PC-9 (cell line): ENCODE measurements at regions not wholly inside any gene's neighbourhood (a gene's known extent, or its start where the extent isn't known, plus 50 kb on each side); places are given as distances from the start of the nearest gene placed in this dataset.

Experiments
- BruUV-seq: library from RNA; stranded (reverse); fragments of 400-500 nt; replicated peaks from 2 replicates; lab custom pipeline; 2021; lab: Mats Ljungman, UMichigan
- CTCF ChIA-PET: fragments of 300-600 bp; sonication (Branson Sonifier 250); formaldehyde crosslinking; loops from one replicate; lab custom pipeline; 2022; ENCODE audit warnings: antibody characterized with exemption; lab: Charles Lee
- POLR2A ChIA-PET: fragments of 300-600 bp; sonication (Branson Sonifier 250); formaldehyde crosslinking; loops from one replicate; lab custom pipeline; 2022; ENCODE audit warnings: antibody characterized with exemption; ENCODE audit not compliant: unreplicated experiment; lab: Charles Lee
- DNase-seq, 2 experiments: peaks; one replicate each; pipeline versions ENCODE4 v3.0.0 to v3.0.0-alpha.2; 2015 to 2022; ENCODE audit warnings: mixed read lengths in 1 of 2
- H2AFZ ChIP-seq: fragments of 200-600 bp; sonication (generic); 2 replicates; pipeline ENCODE4 v1.8.1; 2017; ENCODE audit warnings: antibody characterized with exemption
- H3F3A ChIP-seq: fragments of 200-600 bp; sonication (generic); 2 replicates; pipeline ENCODE4 v1.8.1; 2017; ENCODE audit warnings: antibody characterized with exemption, mild to moderate bottlenecking, low read depth; ENCODE audit not compliant: insufficient read depth
- H3K27ac ChIP-seq: fragments of 200-600 bp; sonication (generic); 2 replicates; pipeline ENCODE4 v1.6.1; 2016; ENCODE audit warnings: mixed run types
- H3K27me3 ChIP-seq: fragments of 200-600 bp; sonication (generic); 2 replicates; pipeline ENCODE4 v1.6.1; 2016; ENCODE audit warnings: low read depth, mixed run types; ENCODE audit not compliant: insufficient read depth
- H3K36me3 ChIP-seq: fragments of 200-600 bp; sonication (generic); 2 replicates; pipeline ENCODE4 v1.6.1; 2016; ENCODE audit warnings: low read depth, mixed run types
- H3K4me1 ChIP-seq: fragments of 200-600 bp; sonication (generic); replicated peaks from 2 replicates; pipeline ENCODE4 v1.6.1; 2016; ENCODE audit warnings: mixed run types; ENCODE audit not compliant: insufficient read depth
- H3K4me2 ChIP-seq: fragments of 200-600 bp; sonication (generic); 2 replicates; pipeline ENCODE4 v1.6.1; 2017; ENCODE audit warnings: mixed run types
- H3K4me3 ChIP-seq: fragments of 200-600 bp; sonication (generic); 2 replicates; pipeline ENCODE4 v1.6.1; 2016; ENCODE audit warnings: mixed run types
- H3K79me2 ChIP-seq: fragments of 200-600 bp; sonication (generic); 2 replicates; pipeline ENCODE4 v1.6.1; 2017; ENCODE audit warnings: low read depth, mixed run types
- H3K9me2 ChIP-seq: fragments of 200-600 bp; sonication (generic); 2 replicates; pipeline ENCODE4 v1.8.1; 2017; ENCODE audit warnings: mild to moderate bottlenecking; ENCODE audit not compliant: insufficient read depth
- H3K9me3 ChIP-seq: fragments of 200-600 bp; sonication (generic); 2 replicates; pipeline ENCODE4 v1.8.1; 2016; ENCODE audit warnings: low read depth; ENCODE audit not compliant: insufficient read depth
- H4K20me1 ChIP-seq: fragments of 200-600 bp; sonication (generic); 2 replicates; pipeline ENCODE4 v1.8.1; 2017; ENCODE audit not compliant: insufficient read depth
- CTCF ChIP-seq: fragments of 200-600 bp; sonication (generic); conservative IDR thresholded peaks from 2 replicates; pipeline ENCODE4 v1.6.1; 2017; ENCODE audit warnings: mixed run types, antibody characterized with exemption, mild to moderate bottlenecking, moderate library complexity
- EZH2 ChIP-seq: fragments of 200-600 bp; sonication (generic); IDR thresholded peaks from 2 replicates; pipeline ENCODE4 v1.8.0; 2017; ENCODE audit warnings: antibody characterized with exemption, low read depth
- intact Hi-C: fragments of 100-400 bp; cut with micrococcal nuclease; formaldehyde crosslinking; loops from one replicate; pipeline ENCODE4 v1.10.0; 2022; ENCODE audit not compliant: unreplicated experiment

GRCh38 chr9:135340143-135340655 lies 139.4 kb upstream of the PPP1R26 start:
- H3K36me3 ChIP-seq, result no peaks in the 10 kb centered on the region
- TF ChIP-seq EZH2 (no peak; the same call in 1 of the 2 replicates), CTCF (no peak)
- H3F3A ChIP-seq, result no peaks in the 10 kb centered on the region
- H3K79me2 ChIP-seq, result no peaks in the 10 kb centered on the region
- DNase-seq, result no peak
- CTCF ChIA-PET, result no interaction called here
- H3K9me2 ChIP-seq, result no peaks in the 10 kb centered on the region
- no peaks in the 10 kb centered on the region for H3K9me3 ChIP-seq
- H3K4me2 ChIP-seq, result no peak overlapping the region
- POLR2A ChIA-PET, result no interaction called here
- no peaks in the 10 kb centered on the region; the same call in 1 of the 2 replicates for H4K20me1 ChIP-seq
- H3K27me3 ChIP-seq, result peaks cover 98% of the 10 kb centered on the region
- H2AFZ ChIP-seq, result no peak overlapping the region
- intact Hi-C loops, result no loop called here
- no peak overlapping the region for H3K4me3 ChIP-seq
- H3K27ac ChIP-seq, result no peak overlapping the region
- no TSS peak for BruUV-seq
- no peaks in the 10 kb centered on the region for H3K4me1 ChIP-seq

GRCh38 chr9:135340726-135341475 lies 138.7 kb upstream of the PPP1R26 start:
- Histone ChIP-seq H3K4me1 (no peaks in the 10 kb centered on the region), H3K4me3 (no peak overlapping the region), H3K9me2 (no peaks in the 10 kb centered on the region), H3K79me2 (no peaks in the 10 kb centered on the region), H3K4me2 (no peak overlapping the region), H3K27me3 (peaks cover 98% of the 10 kb centered on the region), H4K20me1 (no peaks in the 10 kb centered on the region; the same call in 1 of the 2 replicates), H3F3A (no peaks in the 10 kb centered on the region), H2AFZ (no peak overlapping the region), H3K36me3 (no peaks in the 10 kb centered on the region), H3K9me3 (no peaks in the 10 kb centered on the region), H3K27ac (no peak overlapping the region)
- POLR2A ChIA-PET, result no interaction called here
- intact Hi-C loops, result no loop called here
- no TSS peak for BruUV-seq
- CTCF ChIA-PET, result no interaction called here
- TF ChIP-seq CTCF (no peak), EZH2 (no peak)
- no peak for DNase-seq

GRCh38 chr9:135341612-135342169 lies 137.9 kb upstream of the PPP1R26 start:
- ChIA-PET CTCF (no interaction called here), POLR2A (no interaction called here)

More at GRCh38 chr9:135341612-135342169, 137.9 kb upstream of the PPP1R26 start:
- H3K27ac ChIP-seq, result no peak overlapping the region
- DNase-seq, result no peak
- BruUV-seq, result no TSS peak
- H3K4me1 ChIP-seq, result no peaks in the 10 kb centered on the region
- intact Hi-C loops, result no loop called here
- H3K9me2 ChIP-seq, result no peaks in the 10 kb centered on the region
- H2AFZ ChIP-seq, result no peak overlapping the region
- H3K79me2 ChIP-seq, result no peaks in the 10 kb centered on the region
- H3K4me3 ChIP-seq, result no peak overlapping the region
- no peak overlapping the region for H3K4me2 ChIP-seq
- no peaks in the 10 kb centered on the region for H3F3A ChIP-seq
- no peaks in the 10 kb centered on the region; the same call in 1 of the 2 replicates for H4K20me1 ChIP-seq
- TF ChIP-seq EZH2, result no peak
- peaks cover 98% of the 10 kb centered on the region for H3K27me3 ChIP-seq
- no peaks in the 10 kb centered on the region for H3K36me3 ChIP-seq
- no peaks in the 10 kb centered on the region for H3K9me3 ChIP-seq
